ENCODE measurements at regions not wholly inside any gene's neighbourhood (a gene's known extent, or its start where the extent isn't known, plus 50 kb on each side); places are given as distances from the start of the nearest gene placed in this dataset.

DNA sequence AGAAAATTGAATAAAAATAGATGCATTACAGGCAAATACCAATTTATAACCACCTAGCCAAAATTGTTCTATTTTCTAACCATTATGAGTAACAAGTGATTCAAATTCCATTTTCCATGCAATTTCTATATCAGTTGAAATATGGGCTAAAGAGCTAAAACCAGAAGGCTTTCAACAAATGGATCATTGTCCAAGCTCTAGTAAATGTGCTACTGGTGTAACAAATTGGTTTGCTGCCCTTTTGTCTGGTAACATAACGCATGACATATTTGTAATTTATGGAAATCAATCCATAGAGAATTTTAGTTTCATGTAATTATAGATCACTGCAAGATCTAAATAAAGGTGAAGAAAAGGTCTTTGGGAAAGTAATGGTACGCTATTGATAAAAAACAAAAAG lies 708.0 kb upstream of the GRAMD2B start:
- H3K4me3 ChIP-seq (replicated peaks; ENCODE audit: low read depth, low read length) = no peak overlapping the region
- TF ChIP-seq, protein P1, sequence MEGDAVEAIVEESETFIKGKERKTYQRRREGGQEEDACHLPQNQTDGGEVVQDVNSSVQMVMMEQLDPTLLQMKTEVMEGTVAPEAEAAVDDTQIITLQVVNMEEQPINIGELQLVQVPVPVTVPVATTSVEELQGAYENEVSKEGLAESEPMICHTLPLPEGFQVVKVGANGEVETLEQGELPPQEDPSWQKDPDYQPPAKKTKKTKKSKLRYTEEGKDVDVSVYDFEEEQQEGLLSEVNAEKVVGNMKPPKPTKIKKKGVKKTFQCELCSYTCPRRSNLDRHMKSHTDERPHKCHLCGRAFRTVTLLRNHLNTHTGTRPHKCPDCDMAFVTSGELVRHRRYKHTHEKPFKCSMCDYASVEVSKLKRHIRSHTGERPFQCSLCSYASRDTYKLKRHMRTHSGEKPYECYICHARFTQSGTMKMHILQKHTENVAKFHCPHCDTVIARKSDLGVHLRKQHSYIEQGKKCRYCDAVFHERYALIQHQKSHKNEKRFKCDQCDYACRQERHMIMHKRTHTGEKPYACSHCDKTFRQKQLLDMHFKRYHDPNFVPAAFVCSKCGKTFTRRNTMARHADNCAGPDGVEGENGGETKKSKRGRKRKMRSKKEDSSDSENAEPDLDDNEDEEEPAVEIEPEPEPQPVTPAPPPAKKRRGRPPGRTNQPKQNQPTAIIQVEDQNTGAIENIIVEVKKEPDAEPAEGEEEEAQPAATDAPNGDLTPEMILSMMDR (IDR thresholded peaks at IDR 0.05; ENCODE audit: low read depth, low read length, missing control alignments) = no peak
- DNase-seq (ENCODE audit: extremely low read depth, low read depth) = no peak

DNA sequence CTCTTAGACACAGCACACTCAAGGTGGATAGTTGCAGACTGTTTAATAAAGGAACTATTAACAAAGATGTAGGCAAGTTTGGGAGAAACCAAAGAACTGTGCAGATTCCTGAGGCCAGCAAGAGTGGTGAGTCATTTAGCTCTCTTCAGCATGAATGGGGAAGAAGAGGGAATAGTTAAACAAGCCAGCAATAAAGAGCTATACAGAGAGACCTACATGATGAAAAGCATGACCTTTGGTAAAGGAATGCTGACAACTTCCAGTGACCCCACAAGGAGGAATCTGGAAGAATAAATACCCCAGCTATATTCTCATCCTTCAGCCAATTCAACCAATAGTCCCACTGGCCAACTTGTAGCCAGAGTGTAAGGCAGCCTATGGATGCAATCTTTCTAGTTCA lies 706.0 kb upstream of the GRAMD2B start:
- TF ChIP-seq, protein P1 (IDR thresholded peaks at IDR 0.05; ENCODE audit: low read depth, low read length, missing control alignments) = no peak
- H3K4me3 ChIP-seq (replicated peaks; ENCODE audit: low read depth, low read length) = no peak overlapping the region
- DNase-seq (ENCODE audit: extremely low read depth, low read depth) = peak; percentile 39

DNA sequence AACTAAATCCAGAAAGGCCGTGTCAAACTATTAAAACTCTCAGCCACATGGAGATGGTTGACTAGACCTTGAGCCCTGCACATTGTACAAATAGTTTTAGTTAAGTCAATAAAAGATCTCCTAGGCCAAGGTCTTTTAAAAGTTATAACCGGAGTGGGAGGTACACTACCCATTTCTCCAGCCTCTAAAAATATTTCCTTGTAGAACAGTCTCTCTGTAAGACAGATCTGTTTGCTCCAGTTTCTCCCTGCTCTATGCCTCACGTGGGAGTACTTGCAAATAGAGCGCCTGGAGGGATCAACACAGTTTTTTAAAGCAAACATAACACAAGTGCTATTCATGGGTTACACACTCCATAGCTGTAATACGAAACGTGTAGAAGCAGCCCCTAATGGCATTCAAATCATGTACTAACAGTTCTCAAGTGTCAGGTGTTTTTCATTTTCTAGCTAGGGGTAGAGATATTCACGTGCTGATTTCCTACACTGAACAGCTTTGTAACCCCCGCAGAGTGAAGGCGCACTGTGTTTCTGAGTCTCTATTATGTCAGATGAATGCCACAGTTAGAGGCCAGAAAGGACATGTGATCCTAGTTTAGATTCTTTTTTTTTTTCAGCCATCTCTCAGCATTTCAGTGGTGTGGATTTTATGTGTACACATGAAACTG lies 703.4 kb upstream of the GRAMD2B start:
- TF ChIP-seq, protein P1 (IDR thresholded peaks at IDR 0.05; ENCODE audit: low read depth, low read length, missing control alignments) = no peak
- DNase-seq (ENCODE audit: extremely low read depth, low read depth) = peak; percentile 39
- no peak overlapping the region for H3K4me3 ChIP-seq (replicated peaks; ENCODE audit: low read depth, low read length)

DNA sequence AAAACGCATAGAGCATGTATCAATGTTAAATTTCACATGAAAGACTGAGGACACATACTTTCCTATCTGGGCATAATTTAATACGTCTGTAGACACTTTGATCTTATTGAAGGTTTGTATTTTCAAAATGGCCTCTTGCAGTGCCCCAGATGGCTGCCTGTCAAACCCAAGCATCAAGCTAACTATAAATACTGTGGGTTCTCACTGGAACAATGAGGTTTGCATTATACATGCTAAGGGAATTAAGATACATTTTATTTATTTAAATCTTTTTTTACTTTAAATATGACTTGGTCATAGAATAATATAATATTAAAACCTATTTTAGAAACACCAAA lies 702.9 kb upstream of the GRAMD2B start:
- DNase-seq (ENCODE audit: extremely low read depth, low read depth) = no peak
- TF ChIP-seq, protein P1 (IDR thresholded peaks at IDR 0.05; ENCODE audit: low read depth, low read length, missing control alignments) = no peak
- no peak overlapping the region for H3K4me3 ChIP-seq (replicated peaks; ENCODE audit: low read depth, low read length)

DNA sequence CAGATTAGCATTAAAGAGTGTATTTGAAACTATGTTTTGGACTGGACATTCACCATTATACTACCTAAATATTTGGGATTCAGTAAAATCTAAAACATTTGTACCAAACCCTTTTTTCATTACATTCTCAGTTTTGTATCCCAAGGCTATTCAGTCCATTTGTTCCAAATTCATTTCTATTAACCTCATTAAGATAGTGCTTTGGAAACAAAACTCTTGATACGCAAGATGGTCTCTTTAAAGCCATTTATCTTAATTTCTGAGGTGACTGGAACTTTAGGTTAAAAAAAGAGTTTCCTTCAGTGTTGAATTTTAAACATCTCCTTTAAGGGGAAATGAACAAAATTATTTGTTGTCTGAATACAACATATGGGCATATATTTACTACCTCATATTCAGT lies 702.5 kb upstream of the GRAMD2B start:
- no peak for DNase-seq (ENCODE audit: extremely low read depth, low read depth)
- no peak overlapping the region for H3K4me3 ChIP-seq (replicated peaks; ENCODE audit: low read depth, low read length)
- TF ChIP-seq, protein P1 (IDR thresholded peaks at IDR 0.05; ENCODE audit: low read depth, low read length, missing control alignments) = no peak

DNA sequence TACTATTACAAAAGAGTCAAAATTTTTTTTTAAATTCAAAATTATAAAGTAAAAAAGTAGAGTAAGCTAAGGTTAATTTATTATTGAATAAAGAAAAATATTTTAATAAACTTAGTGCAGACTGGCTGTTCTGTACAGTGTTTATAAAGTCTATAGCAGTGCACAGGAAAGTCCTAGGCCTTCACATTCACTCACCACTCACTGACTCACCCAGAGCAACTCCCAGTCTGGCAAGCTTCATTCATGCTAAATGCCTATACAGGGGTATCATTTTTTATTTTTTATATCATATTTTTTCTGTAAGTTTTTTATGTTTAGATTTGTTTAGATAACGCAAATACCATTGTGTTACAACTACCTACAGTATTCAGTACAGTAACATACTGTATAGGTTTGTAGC lies 700.7 kb upstream of the GRAMD2B start:
- H3K4me3 ChIP-seq (replicated peaks; ENCODE audit: low read depth, low read length) = no peak overlapping the region
- no peak for DNase-seq (ENCODE audit: extremely low read depth, low read depth)
- TF ChIP-seq, protein P1 (IDR thresholded peaks at IDR 0.05; ENCODE audit: low read depth, low read length, missing control alignments) = no peak

DNA sequence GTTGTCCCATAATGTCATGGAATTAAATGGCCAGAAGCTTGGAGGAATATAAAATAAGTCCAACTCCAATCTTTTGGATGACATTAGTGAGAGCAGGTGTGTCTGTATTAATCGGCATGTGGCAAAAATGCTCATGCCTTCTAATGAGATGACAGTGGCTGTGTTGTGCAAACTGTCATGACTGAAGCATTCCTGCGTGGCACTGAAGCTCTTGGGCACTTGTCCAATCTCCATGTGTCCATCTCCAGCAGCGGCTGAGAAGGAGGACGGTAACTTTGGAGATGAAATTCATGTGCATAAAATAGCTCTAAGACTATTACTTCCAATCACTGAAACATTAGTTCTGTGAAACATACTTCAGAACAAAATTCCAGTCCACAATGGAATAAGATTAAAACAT lies 697.5 kb upstream of the GRAMD2B start:
- TF ChIP-seq, protein P1 (IDR thresholded peaks at IDR 0.05; ENCODE audit: low read depth, low read length, missing control alignments) = no peak
- H3K4me3 ChIP-seq (replicated peaks; ENCODE audit: low read depth, low read length) = no peak overlapping the region
- no peak for DNase-seq (ENCODE audit: extremely low read depth, low read depth)
